Islet of Langerhans (tissue), 1 donor: ENCODE measurements at regions not wholly inside any gene's neighbourhood (a gene's known extent, or its start where the extent isn't known, plus 50 kb on each side); places are given as distances from the start of the nearest gene placed in this dataset.

Experiments used
- FAIRE-seq: peaks from one replicate; lab custom pipeline; 2011; peaks lifted over from hg19 to GRCh38; lab: Jason Lieb, UNC

DNA sequence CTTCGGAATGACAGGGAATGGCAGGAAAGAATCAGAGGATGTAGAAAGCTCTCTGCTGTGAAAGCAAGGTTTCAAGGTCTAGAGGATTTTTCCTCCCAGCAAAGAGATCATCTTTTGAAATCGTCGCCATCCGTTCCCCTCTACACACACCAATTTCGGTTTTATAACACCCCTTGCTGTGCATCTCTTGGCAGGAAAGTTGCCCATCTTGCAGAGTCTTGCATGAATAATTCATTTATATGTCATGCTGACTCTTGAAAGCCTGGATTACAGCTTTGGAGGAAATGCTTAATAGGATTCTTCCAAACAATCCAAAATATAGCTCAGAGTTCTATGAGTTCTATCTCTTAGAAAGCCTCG is 262.7 kb downstream of the CHL1 start:
- no peak for FAIRE-seq

DNA sequence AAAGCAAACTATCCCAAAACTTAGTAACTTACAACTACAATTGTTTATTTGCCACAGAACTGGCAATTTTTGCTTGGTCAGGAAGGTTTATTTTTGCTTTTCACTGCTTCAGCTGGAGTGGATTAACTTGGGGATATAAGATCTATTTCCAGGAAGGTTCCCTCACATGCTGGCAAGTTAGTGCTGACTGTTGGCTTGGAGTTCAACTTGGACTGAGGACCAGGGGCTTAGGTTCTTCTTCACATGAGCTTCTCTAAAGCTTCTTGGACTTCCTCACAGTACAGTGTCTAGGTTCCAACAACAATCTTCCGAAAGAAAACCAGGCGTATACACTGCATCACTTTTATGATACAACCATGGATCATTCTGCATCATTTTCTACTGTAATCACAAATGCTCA is 264.4 kb downstream of the CHL1 start:
- no peak for FAIRE-seq

DNA sequence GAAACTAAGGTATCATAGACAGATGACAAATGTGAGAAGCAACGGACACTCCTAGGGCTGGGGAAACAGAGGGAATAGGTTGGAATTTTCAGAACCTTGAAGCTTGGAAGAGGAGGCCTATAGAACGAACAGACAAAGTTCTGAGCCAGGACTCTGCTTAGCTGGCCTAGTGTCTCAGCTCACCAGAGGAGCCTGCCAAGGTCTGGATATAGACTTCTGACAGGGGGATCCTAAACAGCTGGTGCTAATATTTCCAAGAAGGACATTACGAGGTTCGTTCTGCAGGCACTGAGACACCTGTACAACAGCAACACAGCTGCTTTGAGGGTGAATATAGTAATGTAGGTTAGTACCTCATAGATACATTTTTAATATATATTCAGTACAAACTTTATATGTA is 266.3 kb downstream of the CHL1 start:
- no peak for FAIRE-seq

DNA sequence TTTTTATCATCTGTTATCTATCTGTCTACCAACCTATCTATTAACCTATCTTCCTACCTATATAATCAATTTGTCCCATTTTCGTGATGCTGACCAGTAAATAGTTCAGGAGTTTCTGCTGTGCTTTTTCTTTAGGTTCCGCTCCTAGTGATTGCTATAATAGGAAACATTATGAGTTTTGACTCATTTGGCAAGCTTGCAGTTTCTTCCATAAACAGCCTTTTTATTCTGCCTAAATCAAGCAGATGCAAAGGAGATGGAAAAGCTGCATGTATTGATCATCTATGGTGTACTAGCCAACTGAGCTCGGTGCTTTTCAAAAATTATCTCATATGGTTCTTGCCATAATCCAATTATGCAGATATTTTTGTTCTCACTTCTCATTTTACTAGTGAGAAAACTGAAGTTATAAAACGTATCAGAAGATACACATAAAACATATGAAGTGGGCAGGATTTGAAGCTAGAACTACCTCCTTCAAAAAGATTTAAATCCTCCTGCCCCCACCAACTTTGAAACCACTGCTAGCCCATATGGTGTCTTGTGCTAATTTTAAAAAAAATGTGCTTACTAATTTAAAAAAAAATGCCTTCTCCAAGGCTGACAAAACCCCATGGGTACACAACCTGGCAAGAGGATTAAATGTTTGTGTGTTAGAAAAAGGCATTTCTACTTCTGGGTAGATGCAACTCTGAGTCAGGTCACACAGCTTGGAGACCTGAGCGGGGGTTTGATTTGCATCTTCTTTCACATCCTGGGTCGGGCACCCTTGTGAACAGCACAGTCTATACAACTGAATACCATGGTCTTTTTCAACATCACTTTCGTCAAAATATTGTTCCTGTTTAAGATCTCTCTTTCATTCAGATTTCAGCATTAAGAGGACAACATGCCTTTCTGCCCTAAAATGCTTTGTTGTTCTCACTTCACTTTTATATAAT is 267.0 kb downstream of the CHL1 start:
- no peak for FAIRE-seq

DNA sequence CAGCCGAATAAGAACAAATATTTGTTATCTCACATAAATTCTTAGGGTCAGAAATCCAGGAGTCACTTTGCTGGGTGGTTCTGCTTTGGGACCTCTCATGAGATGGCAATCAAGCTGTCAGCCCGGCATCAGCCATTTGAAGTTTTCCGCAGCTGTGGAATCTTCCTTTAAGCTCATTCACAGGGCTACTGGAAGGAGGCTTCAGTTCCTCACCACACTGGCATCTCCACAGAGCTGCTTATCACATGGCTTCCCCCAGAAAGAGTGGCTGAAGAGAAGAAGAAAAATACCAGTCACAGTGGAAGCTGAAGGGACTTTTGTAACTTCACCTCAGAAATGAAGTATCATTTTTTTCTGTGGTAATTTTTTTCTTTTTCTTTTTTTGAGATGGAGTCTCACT is 267.7 kb downstream of the CHL1 start:
- no peak for FAIRE-seq

DNA sequence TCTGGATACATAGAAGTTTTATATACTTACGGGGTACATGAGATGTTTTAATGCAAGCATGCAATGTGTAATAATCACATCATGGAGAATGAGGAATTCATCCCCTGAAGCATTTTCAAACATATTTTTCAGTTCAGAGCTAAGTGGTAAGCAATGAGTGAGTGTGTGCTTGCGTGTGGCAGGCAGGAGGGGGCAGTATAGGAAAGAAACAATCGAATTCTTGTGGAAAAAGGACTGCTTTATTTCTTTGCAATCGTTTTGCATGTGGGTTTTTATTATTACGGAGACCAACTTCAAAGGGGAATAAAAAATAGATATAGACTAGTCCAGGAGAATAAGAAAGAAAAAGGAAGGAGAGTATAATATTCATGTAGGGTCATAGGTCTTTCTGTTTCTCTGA is 271.6 kb downstream of the CHL1 start:
- peak; percentile 9 for FAIRE-seq

DNA sequence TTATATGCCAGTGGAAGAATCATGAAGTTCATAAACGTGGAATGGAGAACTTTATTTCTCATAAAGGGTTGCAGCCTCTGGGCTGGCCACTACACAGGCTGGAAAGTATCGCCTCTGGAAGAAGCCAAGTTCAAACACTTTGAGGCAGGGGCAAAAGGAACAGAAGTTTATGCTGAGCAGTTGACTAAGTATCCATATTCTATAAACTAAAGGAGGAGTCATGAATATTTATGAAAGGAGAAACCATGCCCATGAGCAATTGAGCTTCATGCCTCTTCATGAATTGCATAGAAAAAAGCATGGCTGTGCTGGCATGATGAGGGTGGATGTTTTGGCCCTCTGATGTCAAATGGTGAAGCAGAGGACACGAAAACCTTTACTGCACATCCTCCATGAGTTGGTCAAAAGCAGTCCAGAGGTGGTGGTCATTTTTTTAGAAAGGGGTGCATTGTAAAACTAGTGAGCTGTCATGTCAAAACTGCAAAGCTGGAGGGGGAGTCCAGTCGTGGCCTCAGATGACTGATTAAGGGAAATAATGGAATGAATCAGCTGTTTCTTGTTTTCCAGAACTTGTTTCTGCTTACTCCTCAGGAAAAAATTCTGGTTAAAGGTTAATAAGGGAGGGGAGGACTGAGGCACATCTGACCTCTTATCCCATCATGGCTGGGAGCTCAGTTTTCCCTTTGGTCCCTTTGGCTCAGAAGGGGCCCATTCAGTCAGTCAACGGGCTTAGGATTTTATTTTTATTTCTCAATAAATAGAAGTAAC is 276.7 kb downstream of the CHL1 start:
- FAIRE-seq: no peak

DNA sequence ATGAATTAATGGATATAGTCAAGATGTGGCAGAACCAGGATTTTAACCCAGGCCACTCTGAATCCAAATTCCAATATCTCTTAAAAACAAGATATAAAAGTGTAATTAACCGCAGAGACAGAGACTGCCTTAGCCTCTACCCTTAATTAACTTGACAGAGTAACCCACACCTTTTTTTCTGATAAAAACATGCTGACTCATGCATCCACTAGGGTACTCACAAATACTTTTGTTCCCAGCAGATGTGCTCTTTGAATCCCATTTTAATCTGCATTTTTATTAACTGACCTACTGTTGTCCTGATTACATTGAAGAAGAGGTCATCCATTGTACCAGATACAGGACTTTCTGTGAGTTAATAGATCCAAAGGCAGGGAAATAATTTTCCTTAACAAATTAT is 278.3 kb downstream of the CHL1 start:
- FAIRE-seq: no peak

DNA sequence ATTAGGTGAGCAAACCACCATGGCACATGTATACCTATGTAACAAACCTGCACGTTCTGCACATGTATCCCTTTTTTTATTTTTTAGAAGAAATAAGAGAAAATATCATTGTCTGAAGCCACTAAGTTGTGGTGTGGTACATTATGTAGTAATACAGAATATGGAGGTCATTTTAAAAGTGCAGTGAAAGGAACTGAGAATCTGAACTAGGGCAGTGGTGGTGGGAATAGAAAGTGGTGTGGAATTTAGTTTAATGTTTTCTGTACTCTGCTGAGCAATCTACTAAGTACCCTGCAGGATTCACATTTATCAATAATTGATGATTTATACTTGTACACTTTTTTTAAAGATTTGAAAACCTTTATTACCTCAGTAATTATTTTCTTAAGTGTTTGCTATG is 283.5 kb downstream of the CHL1 start:
- FAIRE-seq: no peak

DNA sequence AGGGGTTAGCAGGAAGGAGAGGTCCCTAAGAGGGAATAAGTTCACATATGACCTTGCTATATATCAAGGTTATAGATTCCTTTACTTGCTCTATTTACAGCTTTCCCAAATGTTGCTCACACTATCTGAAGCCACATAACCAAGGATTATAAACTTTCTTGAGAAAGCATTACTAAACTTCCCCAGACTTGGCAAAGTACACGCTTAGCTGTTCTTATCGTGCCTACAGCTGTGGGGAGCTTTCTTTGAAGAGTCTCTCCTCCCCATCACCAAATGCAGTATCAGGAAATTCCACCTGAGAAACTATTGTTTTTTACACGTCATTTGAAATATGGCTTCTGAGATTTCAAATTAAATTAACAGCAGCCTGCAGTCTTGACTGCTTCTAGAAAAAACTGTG is 284.5 kb downstream of the CHL1 start:
- FAIRE-seq: no peak

DNA sequence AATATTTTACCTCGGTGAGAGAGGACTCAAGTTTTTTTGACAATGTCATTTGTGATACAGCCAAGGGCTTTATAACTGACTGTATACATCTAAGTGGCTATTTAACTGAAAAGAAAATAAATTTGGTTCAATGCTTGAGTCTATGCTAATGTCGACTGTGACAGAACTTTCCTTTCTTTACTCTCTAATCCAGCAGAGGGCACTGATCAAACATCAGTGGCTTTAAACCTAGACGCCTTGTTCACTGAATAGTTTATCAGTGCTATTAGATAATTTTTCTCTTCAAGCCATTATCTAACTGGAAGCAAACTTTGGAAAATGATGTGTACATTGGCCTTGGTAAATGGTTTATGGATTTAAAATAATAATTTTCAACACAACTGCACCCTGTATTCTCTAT is 285.1 kb downstream of the CHL1 start:
- FAIRE-seq: no peak

DNA sequence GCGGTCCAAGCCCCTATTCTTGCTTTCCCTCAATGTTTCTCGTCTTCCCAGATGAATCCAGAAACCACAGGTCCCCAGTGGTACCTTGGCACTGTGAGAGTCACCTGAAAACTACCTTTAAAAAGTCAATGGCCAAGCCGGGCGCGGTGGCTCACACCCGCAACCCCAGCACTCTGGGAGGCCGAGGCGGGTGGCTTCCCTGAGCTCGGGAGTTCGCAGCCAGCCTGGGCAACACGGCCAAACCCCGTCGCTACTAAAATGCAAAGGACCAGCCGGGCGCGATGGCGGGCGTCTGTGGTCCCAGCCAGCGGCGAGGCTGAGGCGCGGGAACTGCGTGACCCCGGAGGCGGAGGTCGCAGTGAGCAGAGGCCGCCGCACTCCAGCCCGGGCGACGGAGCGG is 285.9 kb downstream of the CHL1 start:
- no peak for FAIRE-seq

DNA sequence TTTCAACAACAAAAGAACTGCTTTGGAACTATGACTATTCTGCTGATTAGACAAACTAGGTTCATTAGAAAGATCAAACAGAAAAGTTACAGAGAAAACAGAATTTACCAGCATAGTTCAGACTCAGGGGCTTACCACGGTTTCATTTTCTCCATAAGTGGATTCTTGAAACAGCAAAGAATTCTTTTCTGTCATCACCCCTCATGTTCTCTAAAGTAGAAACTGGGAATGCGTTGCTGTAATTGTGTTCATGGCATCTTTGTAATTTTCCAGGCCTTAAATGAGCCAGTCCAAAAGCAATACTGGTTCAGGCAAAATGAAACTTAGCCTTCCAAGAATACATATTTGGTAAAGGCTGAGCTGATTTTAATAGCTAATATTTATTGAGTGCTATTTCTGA is 287.8 kb downstream of the CHL1 start:
- no peak for FAIRE-seq

DNA sequence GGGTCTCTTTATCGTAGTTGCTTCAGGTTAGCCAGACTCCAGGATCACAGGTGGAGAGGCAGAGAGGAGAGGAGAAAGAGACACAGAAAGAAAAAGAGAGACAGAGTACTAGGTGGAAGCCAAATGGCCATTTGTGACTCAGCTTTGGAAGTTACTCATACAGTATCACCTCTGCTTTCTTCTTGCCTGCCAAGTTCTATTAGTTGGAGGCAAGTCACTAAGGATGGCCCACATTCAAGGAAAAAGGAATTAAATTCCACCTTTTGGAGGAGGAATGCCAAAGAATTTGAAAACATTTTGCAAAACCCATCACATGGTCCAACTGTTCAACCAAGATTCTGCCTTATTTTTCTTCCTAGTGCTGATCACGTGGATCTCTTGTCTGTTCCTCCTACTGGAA is 291.1 kb downstream of the CHL1 start:
- no peak for FAIRE-seq

DNA sequence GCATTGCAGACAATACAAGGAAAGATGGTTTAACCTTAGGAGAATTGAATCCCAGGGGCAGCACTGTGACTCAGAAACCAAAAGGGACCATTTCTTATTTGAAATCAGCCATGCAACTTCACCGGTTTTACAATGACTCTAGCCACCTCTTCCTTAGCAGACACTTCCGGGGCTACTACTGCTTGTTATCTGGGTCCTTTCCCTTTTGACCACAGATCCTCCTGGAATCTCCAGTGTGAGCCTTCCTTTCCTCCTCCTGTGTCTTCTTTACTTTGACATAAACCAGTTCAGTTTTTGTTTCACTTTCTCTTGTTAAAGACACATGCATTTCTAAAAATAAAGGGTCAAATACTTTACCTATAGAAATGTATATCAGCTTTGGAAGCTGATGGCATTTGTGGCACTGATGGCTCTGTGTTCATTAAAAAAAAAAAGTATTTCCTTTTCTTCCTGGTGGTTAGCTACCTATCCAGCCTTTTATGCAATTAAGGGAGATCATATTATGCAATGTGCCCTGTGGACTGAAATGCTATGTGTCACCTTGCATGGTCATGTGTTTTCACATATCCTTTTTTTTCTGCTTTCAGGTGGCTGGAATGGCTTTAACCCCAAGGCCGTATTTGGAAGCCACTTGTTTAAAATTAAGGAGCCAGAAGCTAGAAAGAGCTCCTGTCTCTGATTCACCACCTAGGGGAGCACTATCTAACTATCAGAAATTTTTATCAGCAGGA is 296.2 kb downstream of the CHL1 start:
- no peak for FAIRE-seq

DNA sequence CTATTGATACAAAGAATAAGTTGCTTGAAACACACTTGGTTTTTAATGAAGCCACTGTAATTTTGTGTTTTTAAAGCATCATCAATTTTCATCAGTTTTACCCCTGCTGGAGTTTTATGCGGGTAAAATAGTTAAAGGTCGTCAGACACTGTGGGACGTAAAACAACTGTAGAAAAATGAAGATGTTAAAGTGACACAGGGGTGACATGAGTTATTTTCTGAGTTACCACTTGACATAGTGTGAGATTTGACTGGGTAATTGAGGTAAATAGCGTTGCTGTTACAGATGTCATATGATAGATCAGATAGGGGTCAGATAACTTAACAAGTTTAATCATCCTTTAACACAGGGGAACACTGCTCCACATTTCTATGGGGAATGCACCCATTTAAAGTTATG is 297.6 kb downstream of the CHL1 start:
- FAIRE-seq: no peak

DNA sequence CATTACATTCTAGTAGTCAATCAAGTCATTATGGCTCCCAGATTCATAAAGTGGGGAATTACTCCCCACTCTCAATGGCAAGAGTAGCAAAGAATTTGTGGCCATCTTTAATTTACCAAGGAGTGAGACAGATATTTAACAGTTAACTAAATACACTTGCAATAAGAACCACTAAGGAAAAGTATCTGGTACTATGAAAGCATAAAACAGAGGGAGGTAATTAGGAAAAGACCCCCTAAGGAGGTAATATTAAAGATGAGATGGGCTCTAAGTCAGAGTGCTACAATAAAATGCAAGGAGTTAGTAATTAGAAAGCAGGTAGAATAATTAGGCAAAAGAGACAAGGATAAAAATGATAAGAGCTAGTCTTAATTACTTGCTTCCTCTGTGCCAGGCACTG is 301.9 kb downstream of the CHL1 start:
- FAIRE-seq: no peak

DNA sequence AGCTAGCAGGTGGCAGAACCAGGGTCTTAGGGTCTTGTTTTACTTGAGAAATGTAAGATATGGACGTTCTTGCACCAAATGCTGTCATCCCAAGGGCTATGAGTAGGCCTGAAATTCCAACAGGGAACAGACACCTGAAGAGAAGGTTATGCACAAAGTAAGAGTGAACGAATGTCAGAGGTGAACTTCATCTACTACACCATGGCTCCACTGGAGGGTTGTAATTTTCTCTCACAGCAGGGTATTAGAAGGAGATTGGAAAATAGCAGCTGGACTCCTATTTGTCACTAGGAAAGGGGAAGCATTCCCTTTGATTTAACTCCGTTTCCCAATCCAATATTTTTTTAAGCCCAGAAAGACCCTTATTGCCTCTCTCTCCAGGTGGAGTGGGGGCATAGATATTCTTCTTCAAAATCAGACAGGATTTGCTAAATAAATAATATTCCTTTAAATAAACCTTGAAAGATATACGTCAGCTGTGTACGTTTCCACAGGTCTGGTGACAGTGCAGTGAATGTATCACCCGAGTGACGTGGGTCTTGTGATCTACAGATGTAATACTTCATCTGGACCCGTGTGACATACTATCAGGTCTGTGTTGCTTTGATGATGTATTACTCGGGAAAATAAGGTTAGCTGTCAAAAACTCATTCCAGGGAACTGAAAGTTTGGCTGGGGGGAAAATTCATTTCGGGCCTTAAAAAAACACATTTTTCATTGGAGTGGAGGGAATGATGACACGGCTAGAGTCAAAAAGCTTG is 302.6 kb downstream of the CHL1 start:
- FAIRE-seq: no peak

DNA sequence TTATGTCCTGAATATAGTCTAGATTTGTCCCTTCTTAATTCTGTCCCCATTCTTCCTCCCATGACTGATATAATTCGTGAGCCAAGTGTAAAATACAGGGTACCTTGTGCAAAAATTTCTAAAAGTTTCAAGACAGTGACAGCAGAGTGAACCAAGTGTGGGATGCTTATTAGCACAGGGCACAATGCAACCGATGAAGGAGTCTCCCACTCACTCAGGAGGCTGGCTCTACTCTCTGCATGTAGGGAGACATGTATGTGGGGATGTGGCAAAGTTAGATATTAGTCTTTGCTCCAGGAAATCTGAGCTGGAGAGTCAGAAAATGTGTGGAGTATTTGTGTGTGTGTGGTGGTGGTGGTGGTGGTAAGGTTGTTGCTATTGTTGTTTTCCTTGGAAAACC is 305.9 kb downstream of the CHL1 start:
- FAIRE-seq: no peak

DNA sequence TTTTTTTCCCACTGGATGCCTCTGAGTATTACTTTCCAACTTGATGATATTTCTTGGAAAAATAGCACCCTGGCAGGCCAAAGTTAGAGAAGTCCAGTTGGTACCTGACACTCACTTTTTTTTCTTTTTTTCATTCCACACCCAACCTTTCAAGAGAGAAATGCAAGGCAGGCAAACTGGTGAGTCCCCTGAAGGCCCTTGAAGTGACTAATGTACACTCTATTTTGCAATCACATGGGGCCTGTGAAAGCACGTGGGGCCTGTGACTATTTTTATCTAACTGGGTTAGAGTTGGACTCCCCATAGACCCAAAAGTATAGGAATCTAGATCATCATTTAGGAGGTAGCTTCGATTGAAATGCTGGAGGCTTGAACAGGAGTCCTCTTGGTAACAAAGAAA is 316.7 kb downstream of the CHL1 start:
- FAIRE-seq: no peak

DNA sequence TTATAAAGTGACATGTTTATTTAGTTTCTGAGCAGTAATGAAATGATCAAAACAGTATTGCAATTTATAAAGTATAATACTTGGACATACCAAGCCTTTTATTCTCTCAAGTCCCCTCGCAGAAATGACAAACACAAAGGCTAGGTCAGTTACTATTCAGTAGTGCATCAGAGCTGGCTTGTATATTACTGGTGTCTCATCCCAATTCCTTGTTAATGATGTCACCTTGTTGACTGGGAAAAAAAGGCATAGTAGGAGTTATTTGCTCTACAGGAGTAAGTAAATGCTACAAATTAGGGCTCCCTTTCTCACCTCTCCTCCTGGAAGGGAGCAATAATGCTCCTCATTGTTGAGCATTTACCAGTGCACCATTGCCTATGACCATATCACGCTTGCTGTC is 317.6 kb downstream of the CHL1 start:
- FAIRE-seq: no peak

DNA sequence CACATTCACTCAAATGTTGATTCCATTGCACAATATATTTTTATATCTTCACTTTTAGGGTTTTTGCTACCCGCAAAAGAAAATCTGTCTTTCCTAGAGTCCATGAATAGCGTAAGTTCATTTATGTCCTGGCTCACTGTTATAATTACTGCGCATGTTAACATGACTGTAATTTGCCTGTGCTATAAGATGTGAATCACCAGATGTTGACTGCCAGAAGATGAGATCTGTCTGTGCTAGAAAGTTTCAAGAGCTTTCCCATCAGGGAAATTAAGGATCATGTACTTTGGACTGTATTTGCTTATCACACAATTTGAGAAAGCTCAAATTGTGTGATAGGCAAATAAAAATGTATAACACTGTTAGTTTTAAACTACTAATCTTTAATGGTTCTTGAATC is 322.5 kb downstream of the CHL1 start:
- FAIRE-seq: no peak
